GM08714 (cell line): ENCODE measurements at regions not wholly inside any gene's neighbourhood (a gene's known extent, or its start where the extent isn't known, plus 50 kb on each side); places are given as distances from the start of the nearest gene placed in this dataset.

Experiments
- H3K4me3 ChIP-seq: fragments of 200-500 bp; sonication (Bioruptor generic); 2 replicates; pipeline ENCODE4 v1.5.1; 2014; ENCODE audit warnings: mild to moderate bottlenecking, low read length, inconsistent platforms
- ZNF274 ChIP-seq: IDR thresholded peaks from 2 replicates; pipeline ENCODE4 v1.6.1; 2012; ENCODE audit warnings: mild to moderate bottlenecking, low read depth, low read length

- no peak for TF ChIP-seq ZNF274
- H3K4me3 ChIP-seq, result no peak overlapping the region
Measured at GRCh38 chr6:169897601-169898358, 146.4 kb downstream of the ERMARD start.

GRCh38 chr6:169896826-169897456 is 145.5 kb downstream of the ERMARD start:
- TF ChIP-seq ZNF274, result no peak
- H3K4me3 ChIP-seq, result no peak overlapping the region

GRCh38 chr6:169895926-169896761 is 144.7 kb downstream of the ERMARD start:
- no peak for TF ChIP-seq ZNF274
- H3K4me3 ChIP-seq, result no peak overlapping the region

GRCh38 chr6:169895000-169895759 is 143.8 kb downstream of the ERMARD start:
- H3K4me3 ChIP-seq, result no peak overlapping the region
- TF ChIP-seq ZNF274, result no peak

GRCh38 chr6:169894377-169894960 is 143.0 kb downstream of the ERMARD start:
- TF ChIP-seq ZNF274, result no peak
- H3K4me3 ChIP-seq, result no peak overlapping the region

GRCh38 chr6:169893624-169894023 is 142.2 kb downstream of the ERMARD start:
- no peak for TF ChIP-seq ZNF274
- no peak overlapping the region for H3K4me3 ChIP-seq

- no peak overlapping the region for H3K4me3 ChIP-seq
- TF ChIP-seq ZNF274, result no peak
Measured at GRCh38 chr6:169891846-169892245, 140.4 kb downstream of the ERMARD start.

- no peak for TF ChIP-seq ZNF274
- H3K4me3 ChIP-seq, result no peak overlapping the region
Measured at GRCh38 chr6:169891421-169891820, 140.0 kb downstream of the ERMARD start.

- H3K4me3 ChIP-seq, result no peak overlapping the region
- no peak for TF ChIP-seq ZNF274
Measured at GRCh38 chr6:169890901-169891300, 139.5 kb downstream of the ERMARD start.

GRCh38 chr6:169890049-169890448 is 138.6 kb downstream of the ERMARD start:
- H3K4me3 ChIP-seq, result no peak overlapping the region
- TF ChIP-seq ZNF274, result no peak

GRCh38 chr6:169887529-169888140 is 136.2 kb downstream of the ERMARD start:
- TF ChIP-seq ZNF274, result no peak

GRCh38 chr6:169886631-169887227 is 135.3 kb downstream of the ERMARD start:
- no peak for TF ChIP-seq ZNF274
- H3K4me3 ChIP-seq, result no peak overlapping the region

More at GRCh38 chr6:169887529-169888140, 136.2 kb downstream of the ERMARD start:
- H3K4me3 ChIP-seq, result no peak overlapping the region

GRCh38 chr6:169885831-169886230 is 134.4 kb downstream of the ERMARD start:
- no peak for TF ChIP-seq ZNF274
- no peak overlapping the region for H3K4me3 ChIP-seq
